ENCODE measurements at regions not wholly inside any gene's neighbourhood (a gene's known extent, or its start where the extent isn't known, plus 50 kb on each side); places are given as distances from the start of the nearest gene placed in this dataset.

DNA sequence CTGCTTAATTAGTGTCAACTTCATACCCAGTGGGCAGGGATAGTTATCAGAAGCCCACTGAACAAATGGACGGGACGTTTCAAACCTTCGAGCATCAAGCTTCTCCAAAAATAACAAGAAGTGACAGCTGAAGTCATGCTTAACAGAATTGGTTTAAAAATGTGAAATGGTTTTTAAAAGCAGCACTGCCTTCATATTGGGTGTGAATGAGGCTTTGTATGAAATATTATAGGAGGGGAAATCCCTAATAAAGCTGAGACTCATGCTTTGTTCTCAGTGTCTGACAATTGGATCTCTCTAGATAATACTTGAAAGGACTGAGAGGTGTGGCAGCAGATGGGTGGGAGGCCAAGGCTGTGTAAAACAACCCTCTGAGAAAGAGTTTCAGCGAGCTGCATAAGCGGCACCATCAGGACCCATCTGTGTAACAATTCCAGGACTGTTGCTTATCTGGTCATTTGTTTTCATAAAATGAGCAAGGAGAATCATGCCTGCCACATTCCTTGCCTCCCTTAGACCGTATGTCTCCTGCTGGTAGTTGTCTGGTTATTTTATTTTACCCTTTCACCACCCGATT, 667.7 kb downstream of the DIAPH3 start (continued):
- TF ChIP-seq RFX5 (IDR thresholded peaks at IDR 0.05; ENCODE audit: low read depth, low read length), result no peak
- no peak for TF ChIP-seq MEIS2 (CRISPR knock-in tag; IDR thresholded peaks at IDR 0.05)

DNA sequence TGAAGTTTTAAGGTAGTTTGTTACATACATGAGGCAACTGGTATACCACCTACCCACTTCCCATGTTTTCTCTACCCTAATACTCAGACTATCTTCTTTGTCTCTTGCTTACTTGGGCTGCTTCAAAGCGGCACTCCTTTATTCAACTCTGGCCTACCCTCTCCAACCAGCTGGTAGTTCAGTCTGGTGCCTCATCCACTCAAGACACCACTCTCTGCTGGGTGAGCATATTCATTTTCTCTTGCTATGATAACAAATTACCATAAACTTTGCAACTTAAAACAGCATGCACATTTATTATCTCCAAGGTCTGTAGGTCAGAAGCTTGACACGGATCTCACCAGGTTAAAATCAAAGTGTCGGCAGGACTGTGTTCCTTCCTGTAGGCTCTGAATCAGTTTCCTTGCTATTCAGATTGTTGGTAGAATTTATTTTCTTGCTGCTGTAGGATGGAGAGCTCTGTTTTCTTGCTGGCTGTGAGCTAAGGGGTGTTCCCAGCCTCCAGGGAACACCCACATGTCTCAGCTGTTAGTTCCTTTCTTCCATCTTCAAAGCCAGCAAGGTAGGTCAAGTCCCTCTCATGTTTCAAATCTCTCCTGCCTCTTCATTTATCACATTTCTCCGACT, 666.0 kb downstream of the DIAPH3 start:
- DNase-seq (ENCODE audit: low spot score) (no peak), FAIRE-seq (no peak), ATAC-seq (no peak)
- H3K27ac ChIP-seq (ENCODE audit: extremely low read length, insufficient read depth, low read length), result no peak overlapping the region
- no peak overlapping the region for H3K9ac ChIP-seq (ENCODE audit: insufficient read depth, low read depth, low read length)
- H3K36me3 ChIP-seq (replicated peaks in 1 of 2; ENCODE audit: control insufficient read depth in 1 of 2, insufficient read depth in 2 of 2, low read length in 2 of 2), result no peaks in the 10 kb centered on the region
- whole genome bisulfite sequencing (ENCODE audit: low lambda C conversion rate), result 48% methylated on average over 4 of the region's 4 CpGs
- no peaks in the 10 kb centered on the region for H3K4me1 ChIP-seq (ENCODE audit: insufficient read depth, low read length)
- ChIA-PET CTCF (ENCODE audit: low intra/inter-chr PET ratio, low total read pairs) (no interaction called here), POLR2A (no interaction called here)
- intact Hi-C loops (cut with micrococcal nuclease; ENCODE audit: unreplicated experiment) (no loop called here), in situ Hi-C loops (cut with HindIII; ENCODE audit: extremely low pct_ligation_motif_present, low pct_unique_long_range_greater_than_20kb) (no loop called here)
- BruUV-seq (replicated peaks), result no TSS peak
- H4K20me1 ChIP-seq (ENCODE audit: insufficient read depth, low read length), result no peaks in the 10 kb centered on the region
- no peak for TF ChIP-seq RAD51 (IDR thresholded peaks at IDR 0.05; ENCODE audit: borderline replicate concordance)
- no peak for TF ChIP-seq ZBTB20 (CRISPR knock-in tag; IDR thresholded peaks at IDR 0.05; ENCODE audit: borderline replicate concordance, low read depth)
- TF ChIP-seq ISL2 (CRISPR knock-in tag; IDR thresholded peaks at IDR 0.05), result no peak
- TF ChIP-seq ZNF251 (CRISPR knock-in tag; IDR thresholded peaks at IDR 0.05), result no peak
- TF ChIP-seq EP300 (IDR thresholded peaks at IDR 0.05; ENCODE audit: low read depth in 2 of 2, low read length in 2 of 2), result no peak
- no peak for TF ChIP-seq EP300 (CRISPR knock-in tag; IDR thresholded peaks at IDR 0.05; ENCODE audit: borderline replicate concordance)
- no peak for TF ChIP-seq POLR2A (IDR thresholded peaks at IDR 0.05; ENCODE audit: insufficient read depth in 1 of 2, low read depth in 2 of 2, low read length in 2 of 2)
- TF ChIP-seq, protein P1, sequence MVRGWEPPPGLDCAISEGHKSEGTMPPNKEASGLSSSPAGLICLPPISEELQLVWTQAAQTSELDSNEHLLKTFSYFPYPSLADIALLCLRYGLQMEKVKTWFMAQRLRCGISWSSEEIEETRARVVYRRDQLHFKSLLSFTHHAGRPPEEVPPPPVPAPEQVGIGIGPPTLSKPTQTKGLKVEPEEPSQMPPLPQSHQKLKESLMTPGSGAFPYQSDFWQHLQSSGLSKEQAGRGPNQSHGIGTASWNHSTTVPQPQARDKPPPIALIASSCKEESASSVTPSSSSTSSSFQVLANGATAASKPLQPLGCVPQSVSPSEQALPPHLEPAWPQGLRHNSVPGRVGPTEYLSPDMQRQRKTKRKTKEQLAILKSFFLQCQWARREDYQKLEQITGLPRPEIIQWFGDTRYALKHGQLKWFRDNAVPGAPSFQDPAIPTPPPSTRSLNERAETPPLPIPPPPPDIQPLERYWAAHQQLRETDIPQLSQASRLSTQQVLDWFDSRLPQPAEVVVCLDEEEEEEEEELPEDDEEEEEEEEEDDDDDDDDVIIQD (CRISPR knock-in tag; IDR thresholded peaks at IDR 0.05; ENCODE audit: low read depth), result no peak
- no peak for TF ChIP-seq ZNF337 (CRISPR knock-in tag; IDR thresholded peaks at IDR 0.05; ENCODE audit: borderline replicate concordance, low read depth)
- H3K9me3 ChIP-seq (ENCODE audit: low read length), result no peaks in the 10 kb centered on the region
- H3K27me3 ChIP-seq (ENCODE audit: control insufficient read depth in 1 of 2, insufficient read depth in 2 of 2, low read length in 2 of 2), result no peaks in the 10 kb centered on the region; a peak in 1 of 5 replicates
- H3K4me2 ChIP-seq (ENCODE audit: low read depth, low read length), result no peak overlapping the region
- H3K4me3 ChIP-seq (replicated peaks in 1 of 3; ENCODE audit: insufficient read depth in 1 of 3, low read depth in 2 of 3, low read length in 3 of 3), result no peak overlapping the region
- H2AFZ ChIP-seq (ENCODE audit: low read length), result no peak overlapping the region
- H3K79me2 ChIP-seq (ENCODE audit: insufficient read depth, low read length), result no peaks in the 10 kb centered on the region

All from HepG2 (cell line).